SK-N-SH (cell line): ENCODE measurements at regions not wholly inside any gene's neighbourhood (a gene's known extent, or its start where the extent isn't known, plus 50 kb on each side); places are given as distances from the start of the nearest gene placed in this dataset.

ENCODE experiments used
- CTCF ChIA-PET: fragments of 300-600, 350-600 bp; formaldehyde crosslinking; extraction: SDS; loops from one replicate; lab custom pipeline; 2021; lab: Yijun Ruan, JAX
- POLR2A ChIA-PET: fragments of 350-600 bp; sonication (Branson Sonifier 250); formaldehyde crosslinking; extraction: SDS; loops from one replicate; lab custom pipeline; 2020; ENCODE audit warnings: antibody characterized with exemption, inconsistent platforms; lab: Yijun Ruan, JAX
- DNase-seq: peaks from one replicate; pipeline ENCODE4 v3.0.0; 2012
- H2AFZ ChIP-seq: fragments of 200-600 bp; sonication (generic); 2 replicates; pipeline ENCODE4 v1.8.1; 2016; ENCODE audit warnings: antibody characterized with exemption, mild to moderate bottlenecking, low read depth
- H3F3A ChIP-seq: fragments of 200-600 bp; sonication (generic); replicated peaks from 2 replicates; pipeline ENCODE3; 2016; ENCODE audit warnings: antibody characterized with exemption, mild to moderate bottlenecking; ENCODE audit not compliant: insufficient read depth
- H3K27ac ChIP-seq, 2 experiments: fragments of 200-500 bp in 1 of 2; fragments of 200-600 bp in 1 of 2; sonication (Bioruptor generic) in 1 of 2; sonication (generic), shearing (Covaris generic) in 1 of 2; 2 replicates each; pipeline versions ENCODE4 v1.5.1 to v1.6.1; 2014 to 2016; ENCODE audit warnings: low read depth in 2 of 2, inconsistent platforms in 1 of 2, low read length in 1 of 2, mild to moderate bottlenecking in 1 of 2, mixed read lengths in 1 of 2
- H3K27me3 ChIP-seq: fragments of 200-600 bp; sonication (generic), shearing (Covaris generic); 2 replicates; pipeline ENCODE4 v1.6.1; 2016; ENCODE audit warnings: mixed run types; ENCODE audit not compliant: insufficient read depth
- H3K36me3 ChIP-seq, 2 experiments: fragments of 200-500 bp in 1 of 2; fragments of 200-600 bp in 1 of 2; sonication (Bioruptor generic) in 1 of 2; sonication (generic) in 1 of 2; replicated peaks in 1 of 2; 2 replicates each; pipeline versions ENCODE3 to v1.5.1; 2014 to 2016; ENCODE audit warnings: low read length in 1 of 2, mild to moderate bottlenecking in 1 of 2; ENCODE audit not compliant: insufficient read depth in 2 of 2, control insufficient read depth in 1 of 2
- H3K4me1 ChIP-seq, 2 experiments: fragments of 200-500 bp in 1 of 2; fragments of 200-600 bp in 1 of 2; sonication (Bioruptor generic) in 1 of 2; sonication (generic), shearing (Covaris generic) in 1 of 2; 2 replicates each; pipeline versions ENCODE4 v1.5.1 to v1.6.1; 2014 to 2016; ENCODE audit warnings: low read depth in 1 of 2, low read length in 1 of 2, mixed run types in 1 of 2; ENCODE audit not compliant: insufficient read depth in 2 of 2, control insufficient read depth in 1 of 2
- H3K4me2 ChIP-seq: fragments of 200-600 bp; sonication (generic), shearing (Covaris generic); 2 replicates; pipeline ENCODE4 v1.6.1; 2017; ENCODE audit warnings: mixed run types
- H3K4me3 ChIP-seq, 2 experiments: fragments of 200-500 bp in 1 of 2; fragments of 200-600 bp in 1 of 2; sonication (Bioruptor generic) in 1 of 2; sonication (generic), shearing (Covaris generic) in 1 of 2; 2 replicates each; pipeline versions ENCODE4 v1.5.1 to v1.8.1; 2014 to 2016; ENCODE audit warnings: low read depth in 2 of 2, inconsistent platforms in 1 of 2, low read length in 1 of 2, mild to moderate bottlenecking in 1 of 2, mixed read lengths in 1 of 2, moderate library complexity in 1 of 2
- H3K79me2 ChIP-seq: fragments of 200-600 bp; sonication (generic); 2 replicates; pipeline ENCODE4 v1.8.1; 2017; ENCODE audit warnings: mild to moderate bottlenecking; ENCODE audit not compliant: insufficient read depth
- H3K9ac ChIP-seq: fragments of 200-600 bp; sonication (generic); 2 replicates; pipeline ENCODE4 v1.6.1; 2017; ENCODE audit warnings: mixed run types
- H3K9me2 ChIP-seq: fragments of 200-600 bp; sonication (generic); 2 replicates; pipeline ENCODE4 v1.6.1; 2017; ENCODE audit warnings: mixed run types
- H3K9me3 ChIP-seq: fragments of 200-600 bp; sonication (generic); 2 replicates; pipeline ENCODE4 v1.6.1; 2017; ENCODE audit warnings: mixed run types, mild to moderate bottlenecking, moderate library complexity
- H4K20me1 ChIP-seq: fragments of 200-600 bp; sonication (generic); 2 replicates; pipeline ENCODE4 v1.6.1; 2017; ENCODE audit warnings: mild to moderate bottlenecking, mixed run types; ENCODE audit not compliant: insufficient read depth
- CHD2 ChIP-seq: fragments of 150-350 bp; IDR thresholded peaks from 2 replicates; pipeline ENCODE4 v1.6.1; 2018; ENCODE audit warnings: low read length; ENCODE audit not compliant: partially characterized antibody
- CTCF ChIP-seq: fragments of 200-600 bp; sonication (generic); IDR thresholded peaks from 2 replicates; pipeline ENCODE4 v1.6.1; 2017; ENCODE audit warnings: antibody characterized with exemption, mild to moderate bottlenecking, moderate library complexity
- EP300 ChIP-seq, 2 experiments: IDR thresholded peaks; 2 replicates each; pipeline versions ENCODE4 v1.4.0 to v1.6.1; 2012; ENCODE audit warnings: borderline replicate concordance in 1 of 2, low read depth in 1 of 2, low read length in 1 of 2
- FOXM1 ChIP-seq: IDR thresholded peaks from 2 replicates; pipeline ENCODE4 v1.4.0; 2012; ENCODE audit warnings: low read depth, mild to moderate bottlenecking
- IRF3 ChIP-seq: fragments of 150-350 bp; IDR thresholded peaks from 2 replicates; pipeline ENCODE4 v1.6.1; 2016; ENCODE audit warnings: mild to moderate bottlenecking, low read depth, low read length
- MEF2A ChIP-seq: IDR thresholded peaks from 2 replicates; pipeline ENCODE4 v1.4.0; 2012; ENCODE audit warnings: low read depth, borderline replicate concordance
- MXI1 ChIP-seq: IDR thresholded peaks from 2 replicates; pipeline ENCODE4 v1.6.1; 2012; ENCODE audit warnings: mild to moderate bottlenecking, low read depth, low read length, improper control_type of control experiment
- NFIC ChIP-seq: IDR thresholded peaks from 2 replicates; pipeline ENCODE4 v1.4.0; 2012; ENCODE audit warnings: borderline replicate concordance
- NRF1 ChIP-seq: IDR thresholded peaks from 2 replicates; pipeline ENCODE4 v1.6.1; 2012; ENCODE audit warnings: low read depth, mild to moderate bottlenecking, low read length
- PBX3 ChIP-seq: IDR thresholded peaks from 2 replicates; pipeline ENCODE4; 2012
- RAD21 ChIP-seq: IDR thresholded peaks from 2 replicates; pipeline ENCODE4 v1.6.1; 2012; ENCODE audit warnings: mild to moderate bottlenecking, low read length
- RXRA ChIP-seq: IDR thresholded peaks from 2 replicates; pipeline ENCODE4 v1.4.0; 2012; ENCODE audit warnings: low read depth, mild to moderate bottlenecking, borderline replicate concordance
- SIN3A ChIP-seq: IDR thresholded peaks from 2 replicates; pipeline ENCODE4 v1.6.1; 2012; ENCODE audit warnings: low read depth, mild to moderate bottlenecking, low read length, moderate library complexity, borderline replicate concordance
- SMC3 ChIP-seq: IDR thresholded peaks from 2 replicates; pipeline ENCODE4 v1.6.1; 2012; ENCODE audit warnings: low read depth, low read length, improper control_type of control experiment
- USF2 ChIP-seq: fragments of 150-350 bp; IDR thresholded peaks from 2 replicates; pipeline ENCODE4 v1.6.1; 2017; ENCODE audit warnings: antibody characterized with exemption, low read length, low read depth, borderline replicate concordance
- YY1 ChIP-seq: IDR thresholded peaks from 2 replicates; pipeline ENCODE4 v1.4.0; 2012; ENCODE audit warnings: low read depth, mild to moderate bottlenecking
- ZBTB33 ChIP-seq: IDR thresholded peaks from 2 replicates; pipeline ENCODE4 v1.4.0; 2012; ENCODE audit warnings: low read depth, borderline replicate concordance
- WGBS: methylation state at CpG from one replicate; pipeline ENCODE4 v1.1.6; 2017; ENCODE audit warnings: low lambda C conversion rate; 5-methylcytosine and 5-hydroxymethylcytosine counted together

GRCh38 chr10:88117869-88118632, 254.6 kb downstream of the PTEN start:
- Histone ChIP-seq H3K4me1 (peaks cover 10 to 17% of the 10 kb centered on the region in 2 experiments; a peak in 3 of 4 replicates), H3K9me2 (no peaks in the 10 kb centered on the region), H3K79me2 (no peaks in the 10 kb centered on the region), H3K9ac (no peak overlapping the region), H3K9me3 (no peaks in the 10 kb centered on the region), H3K36me3 (no peaks in the 10 kb centered on the region), H2AFZ (no peak overlapping the region), H4K20me1 (no peaks in the 10 kb centered on the region), H3F3A (peaks cover 4% of the 10 kb centered on the region), H3K27me3 (no peaks in the 10 kb centered on the region), H3K4me3 (no peak overlapping the region), H3K27ac (no peak overlapping the region), H3K4me2 (no peak overlapping the region)
- CTCF ChIA-PET = interaction anchor here (1.4 to 2.0 kb wide), 3 partner anchors 17 to 271 kb away, joined by 3 to 7 read pairs (median 4); no protein-coding TSS in a partner anchor
- DNase-seq = no peak
- peak; percentile 51 for TF ChIP-seq RAD21
- no peak for TF ChIP-seq EP300 (IDR thresholded peaks at IDR 0.05; ENCODE audit: borderline replicate concordance in 1 of 2, low read depth in 1 of 2, low read length in 1 of 2)
- no peak for TF ChIP-seq MXI1
- TF ChIP-seq CTCF = peak; percentile 29; the same call in 1 of the 2 replicates
- TF ChIP-seq MEF2A = no peak
- WGBS = 89% methylated on average over 4 of the region's 4 CpGs
- POLR2A ChIA-PET = no interaction called here

- H3K4me3 ChIP-seq = no peak overlapping the region
- no peaks in the 10 kb centered on the region for H3K9me3 ChIP-seq
- no peaks in the 10 kb centered on the region for H3K79me2 ChIP-seq
- H2AFZ ChIP-seq = no peak overlapping the region
- no peak for DNase-seq
- no peak overlapping the region for H3K4me2 ChIP-seq
- H3K4me1 ChIP-seq = peaks cover 10 to 22% of the 10 kb centered on the region in 2 experiments; a peak in 3 of 4 replicates
- no peaks in the 10 kb centered on the region for H3K9me2 ChIP-seq
- no peaks in the 10 kb centered on the region for H3K36me3 ChIP-seq
- peaks cover 4% of the 10 kb centered on the region for H3F3A ChIP-seq
- POLR2A ChIA-PET = no interaction called here
- H3K9ac ChIP-seq = no peak overlapping the region
- WGBS = 83% methylated on average over 4 of the region's 4 CpGs
- H3K27me3 ChIP-seq = no peaks in the 10 kb centered on the region
- H3K27ac ChIP-seq = no peak overlapping the region
- CTCF ChIA-PET = interaction anchor here (1.4 to 1.5 kb wide), 2 partner anchors 228 to 270 kb away, joined by 3 to 7 read pairs; no protein-coding TSS in a partner anchor
- no peaks in the 10 kb centered on the region for H4K20me1 ChIP-seq
- TF ChIP-seq PBX3 (no peak), SMC3 (no peak), RAD21 (no peak), MEF2A (no peak), YY1 (no peak), IRF3 (no peak), SIN3A (no peak), EP300 (IDR thresholded peaks at IDR 0.05; ENCODE audit: borderline replicate concordance in 1 of 2, low read depth in 1 of 2, low read length in 1 of 2) (no peak), USF2 (no peak), CHD2 (no peak), NRF1 (no peak), FOXM1 (no peak), ZBTB33 (no peak), RXRA (no peak), NFIC (no peak)
Observed at GRCh38 chr10:88118729-88119128, 255.3 kb downstream of the PTEN start.
